GF-D8 (cell line): ENCODE measurements at regions not wholly inside any gene's neighbourhood (a gene's known extent, or its start where the extent isn't known, plus 50 kb on each side); places are given as distances from the start of the nearest gene placed in this dataset.

ENCODE experiments used
- DNase-seq: peaks from one replicate; lab custom pipeline; 2025; lab: John Stamatoyannopoulos, UW

DNA sequence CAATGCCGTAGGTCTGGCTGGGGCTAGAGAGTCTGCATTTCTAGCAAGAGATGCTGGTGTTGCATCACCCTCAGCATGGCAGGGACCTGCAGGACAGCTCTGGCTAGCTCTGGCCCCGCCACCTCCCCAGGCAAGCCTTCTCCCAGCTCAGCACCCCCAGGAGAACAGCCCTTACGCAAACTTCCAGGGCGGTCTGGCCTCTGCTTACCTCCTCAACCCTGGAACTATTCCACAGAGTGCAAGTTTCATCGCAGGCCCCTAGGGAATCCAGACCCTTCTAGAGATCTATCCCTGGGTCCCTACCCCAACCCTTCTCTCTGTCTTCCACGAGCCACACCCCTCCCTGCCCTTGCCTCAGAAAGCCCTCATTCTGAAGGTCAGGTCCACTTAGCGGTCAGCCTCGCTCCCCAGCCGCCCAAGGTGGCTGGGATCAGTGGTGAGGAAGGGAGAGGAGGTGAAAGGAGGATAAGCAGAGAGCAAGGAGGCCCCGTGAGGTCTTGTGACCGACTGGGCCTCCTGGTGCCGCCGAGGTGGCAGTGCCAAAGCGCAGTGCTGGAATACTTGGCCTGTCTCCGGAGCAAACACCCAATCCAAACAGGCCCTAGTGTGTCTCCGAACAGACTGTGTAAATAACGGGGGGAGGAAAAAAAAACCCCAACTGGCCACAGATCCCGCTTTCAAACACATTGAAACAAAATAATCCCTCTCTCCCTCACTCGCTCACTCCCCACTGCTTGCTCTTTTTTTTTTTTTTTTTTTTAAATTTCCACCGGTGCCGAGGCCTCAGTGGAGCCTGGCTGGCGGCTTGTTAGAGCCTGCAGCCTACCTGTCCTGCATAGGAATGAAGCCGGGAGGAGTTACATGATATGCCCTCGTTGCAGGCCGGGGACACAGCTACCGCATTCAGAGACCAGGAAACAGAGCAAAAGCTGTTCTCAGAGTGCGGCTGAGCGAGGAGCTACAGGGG, 380.9 kb downstream of the SOX9 start:
- DNase-seq, result no peak

- no peak for DNase-seq
Measured at GRCh38 chr17:72502371-72503341, 381.8 kb downstream of the SOX9 start.

GRCh38 chr17:72503556-72503955, 382.7 kb downstream of the SOX9 start:
- DNase-seq, result no peak

- no peak for DNase-seq
Measured at GRCh38 chr17:72504783-72505182, 384.0 kb downstream of the SOX9 start.

- no peak for DNase-seq
Measured at GRCh38 chr17:72506773-72507172, 386.0 kb downstream of the SOX9 start.

GRCh38 chr17:72507370-72507769, 386.6 kb downstream of the SOX9 start:
- DNase-seq, result no peak

DNA sequence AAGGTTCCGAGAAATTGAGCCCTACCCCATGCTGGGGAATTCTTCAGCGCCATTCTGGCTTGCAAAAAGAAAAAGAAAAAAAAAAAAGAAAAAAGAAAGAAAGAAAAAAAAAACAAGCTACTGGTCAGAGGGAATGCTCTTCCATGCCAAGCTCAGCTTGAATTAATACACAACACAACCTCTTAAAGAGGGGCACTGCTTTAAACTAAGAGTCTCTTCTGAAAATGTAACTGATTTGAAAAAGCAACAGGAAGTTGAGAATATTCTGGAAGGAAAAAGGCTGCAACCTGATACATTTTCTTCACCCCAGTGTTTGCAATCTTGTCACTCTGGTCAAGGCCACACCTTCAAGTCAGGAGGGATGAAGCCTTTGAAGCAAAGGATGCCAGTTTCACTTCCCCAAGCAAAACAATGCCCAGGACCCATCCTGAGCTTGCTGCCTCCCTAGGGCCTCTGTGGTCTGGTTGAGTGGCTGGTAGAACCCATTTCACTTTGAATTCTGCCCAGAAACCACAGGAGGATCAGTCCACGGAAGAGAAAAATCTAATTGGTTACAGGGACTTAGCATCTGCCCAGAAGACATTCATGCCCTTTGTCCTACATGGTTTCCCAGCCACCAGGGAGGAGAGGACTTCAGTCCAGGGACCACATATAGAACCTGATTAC, 389.7 kb downstream of the SOX9 start:
- no peak for DNase-seq

GRCh38 chr17:72511242-72511641, 390.4 kb downstream of the SOX9 start:
- DNase-seq, result no peak

GRCh38 chr17:72511874-72512273, 391.1 kb downstream of the SOX9 start:
- no peak for DNase-seq

DNA sequence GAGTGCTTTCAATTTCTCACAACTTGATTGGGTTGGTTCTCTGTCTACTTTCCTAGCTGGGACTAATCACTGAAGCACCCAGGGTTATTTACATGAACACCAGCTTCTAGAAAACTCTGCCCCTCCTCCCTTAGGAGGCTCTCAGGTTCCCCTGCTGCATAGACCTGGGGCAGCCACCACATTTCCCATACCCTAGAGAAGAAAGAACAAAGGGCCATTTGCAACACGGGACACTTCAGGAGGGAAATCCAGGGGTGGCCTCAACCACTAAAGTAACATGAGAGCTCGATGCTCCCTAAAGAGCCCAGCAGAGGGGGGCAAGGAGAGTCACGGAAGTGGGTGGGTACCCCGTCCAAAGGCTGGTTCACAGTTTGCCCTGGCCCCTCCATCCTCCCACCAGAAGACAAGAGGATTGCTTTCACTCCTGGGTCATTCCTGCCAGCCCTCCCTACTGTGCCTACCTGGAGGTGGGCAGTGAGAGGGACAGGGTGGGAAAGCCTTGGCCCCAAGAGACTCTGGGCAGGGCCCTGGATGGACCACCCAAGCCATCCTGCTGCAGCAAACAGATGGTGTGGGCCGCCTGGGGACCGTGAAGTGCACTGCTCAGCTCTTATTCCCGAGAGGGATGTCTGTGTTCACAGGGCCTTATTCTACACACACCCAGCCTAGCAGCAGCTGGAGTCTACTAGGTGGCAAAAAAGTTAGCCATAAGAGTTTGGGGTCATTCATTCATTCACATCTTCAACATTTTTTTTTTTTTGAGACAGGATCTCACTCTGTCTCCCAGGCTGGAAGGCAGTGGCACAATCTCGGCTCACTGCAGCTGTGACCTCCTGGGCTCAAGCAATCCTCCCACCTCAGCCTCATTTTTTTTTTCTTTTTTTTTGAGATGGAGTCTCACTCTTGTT, 392.1 kb downstream of the SOX9 start:
- no peak for DNase-seq

DNA sequence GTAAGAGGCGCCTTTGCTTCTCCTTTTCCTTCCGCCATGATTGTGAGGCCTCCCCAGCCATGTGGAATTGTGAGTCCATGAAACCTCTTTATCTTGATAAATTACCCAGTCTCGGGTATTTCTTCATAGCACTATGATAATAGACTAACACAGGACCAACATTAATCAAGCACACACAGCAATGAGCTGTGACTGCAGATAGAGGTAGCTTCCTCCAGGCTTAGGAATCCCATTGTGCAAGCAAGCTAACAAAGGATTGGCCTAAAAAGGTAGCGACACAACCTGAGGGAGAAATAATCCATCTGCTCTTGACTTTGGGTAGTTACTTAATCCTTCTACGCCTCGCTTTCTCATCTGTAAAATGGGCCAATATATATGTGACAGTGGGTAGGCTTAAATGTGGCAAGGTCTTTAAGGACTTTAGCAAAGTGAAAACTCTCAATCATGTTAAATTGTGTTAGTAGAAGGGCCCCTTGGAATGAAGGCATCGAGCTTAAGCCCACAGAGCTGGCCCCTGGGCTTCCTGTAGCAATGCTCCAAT, 393.6 kb downstream of the SOX9 start:
- no peak for DNase-seq

DNA sequence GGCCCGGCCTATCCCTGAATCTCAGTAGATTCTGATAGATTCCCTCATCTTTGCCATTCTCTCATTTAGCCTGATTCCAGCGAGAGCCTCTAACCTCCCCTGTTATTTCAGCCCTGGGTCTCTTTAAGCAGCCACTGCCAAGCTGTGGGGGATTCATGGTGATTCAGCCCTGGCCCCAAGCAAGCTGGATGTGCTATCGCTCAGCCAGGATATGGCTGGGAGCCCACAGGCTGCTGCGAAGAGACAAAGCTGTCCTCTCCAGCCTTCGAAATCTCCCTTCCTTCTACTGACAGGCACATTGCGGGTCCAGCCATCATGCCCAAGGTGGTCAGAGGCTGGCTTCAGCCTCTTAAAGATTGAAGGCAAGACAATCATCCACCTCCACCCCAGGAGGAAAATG, 394.1 kb downstream of the SOX9 start:
- DNase-seq, result no peak

DNA sequence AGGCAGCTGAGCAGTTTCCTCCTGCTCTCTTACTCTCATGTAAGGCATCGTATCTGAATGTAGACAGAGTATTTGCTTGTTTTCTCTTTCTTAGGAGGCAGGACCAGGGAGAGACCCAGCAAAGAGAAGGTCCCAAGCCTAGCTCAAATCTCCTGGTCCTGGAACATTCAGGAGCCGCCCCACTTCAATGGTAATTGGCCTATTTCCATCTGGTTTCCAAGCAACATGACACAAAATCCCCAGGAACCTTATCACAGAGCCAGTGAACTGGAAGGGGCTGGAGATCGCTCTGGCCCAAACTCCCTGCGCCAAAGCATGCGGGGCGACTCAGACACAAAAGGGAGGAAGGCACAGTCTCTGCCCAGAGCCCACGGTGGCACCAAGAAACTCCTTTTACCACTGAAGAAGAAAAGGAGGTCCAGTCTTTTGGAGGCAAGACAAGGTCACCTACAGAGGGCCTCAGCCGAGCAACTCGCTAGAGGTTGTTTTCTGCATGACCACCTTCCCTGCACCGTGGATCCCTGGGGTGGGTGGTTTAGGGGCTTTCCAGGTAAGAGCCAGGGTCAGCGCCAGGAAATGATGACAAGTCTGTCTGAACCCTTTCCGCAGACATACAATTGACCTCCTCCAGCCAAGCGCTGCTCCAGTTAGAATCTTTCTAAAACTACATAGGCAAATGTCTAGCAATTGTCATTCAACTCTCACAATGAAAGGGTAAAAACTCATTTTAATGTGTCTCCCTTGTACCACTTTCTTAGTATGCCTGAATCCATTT, 394.7 kb downstream of the SOX9 start:
- no peak for DNase-seq

DNA sequence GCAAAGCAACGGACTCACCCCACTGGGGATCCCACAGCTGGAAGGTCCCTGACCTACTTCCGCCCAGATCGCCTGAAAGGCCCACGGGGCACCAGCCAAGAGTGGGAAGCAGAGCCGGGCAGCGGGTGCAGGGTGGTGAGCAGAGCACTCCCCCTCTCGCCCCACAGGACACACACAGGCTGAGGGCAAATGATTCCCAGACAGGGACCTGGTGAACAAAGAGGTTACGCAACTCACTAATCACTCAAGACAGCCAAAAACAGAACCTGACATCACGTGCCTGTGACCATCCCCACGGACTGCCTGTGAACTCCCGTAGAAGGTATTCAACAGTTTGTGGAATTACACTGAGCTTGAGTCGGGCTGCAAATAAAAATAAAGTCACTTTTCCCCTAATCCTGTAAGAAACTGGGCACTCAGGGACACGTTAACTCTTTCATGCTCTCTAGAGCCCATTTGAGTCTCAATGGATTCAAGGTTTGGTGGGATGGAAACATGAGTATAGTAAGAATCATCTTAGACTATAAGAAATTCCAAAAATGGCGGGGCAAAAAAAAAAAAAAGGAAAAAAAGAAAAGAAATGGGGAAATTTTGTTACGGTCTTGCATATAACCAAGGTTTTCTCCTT, 396.1 kb downstream of the SOX9 start:
- DNase-seq, result no peak

GRCh38 chr17:72517413-72518158, 396.8 kb downstream of the SOX9 start:
- DNase-seq, result no peak

DNA sequence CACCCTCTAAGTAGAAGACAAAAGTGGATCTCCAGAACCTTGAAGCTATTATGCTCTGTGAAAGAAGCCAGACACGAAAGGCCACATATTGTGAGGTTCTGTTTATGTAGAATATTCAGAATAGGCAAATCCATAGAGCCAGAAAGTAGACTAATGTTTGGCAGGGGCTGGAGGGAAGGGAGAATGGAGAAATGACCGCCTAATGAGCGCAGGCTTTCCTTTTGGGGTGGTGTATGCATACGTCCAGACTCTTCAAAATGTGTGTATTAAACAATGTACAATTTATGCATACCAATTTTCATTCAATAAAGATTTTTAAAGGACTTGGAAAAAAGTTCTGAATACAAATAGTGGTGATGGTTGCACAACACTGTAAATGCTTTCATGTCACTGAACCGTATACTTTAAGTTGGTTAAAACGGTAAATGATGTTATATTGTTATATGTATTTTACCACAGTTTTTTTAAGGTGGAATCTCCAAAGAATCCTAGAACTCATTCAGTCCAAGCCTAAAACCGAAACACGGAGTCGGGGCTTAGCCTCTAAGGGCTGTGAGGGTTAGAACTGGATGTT, 397.4 kb downstream of the SOX9 start:
- no peak for DNase-seq

DNA sequence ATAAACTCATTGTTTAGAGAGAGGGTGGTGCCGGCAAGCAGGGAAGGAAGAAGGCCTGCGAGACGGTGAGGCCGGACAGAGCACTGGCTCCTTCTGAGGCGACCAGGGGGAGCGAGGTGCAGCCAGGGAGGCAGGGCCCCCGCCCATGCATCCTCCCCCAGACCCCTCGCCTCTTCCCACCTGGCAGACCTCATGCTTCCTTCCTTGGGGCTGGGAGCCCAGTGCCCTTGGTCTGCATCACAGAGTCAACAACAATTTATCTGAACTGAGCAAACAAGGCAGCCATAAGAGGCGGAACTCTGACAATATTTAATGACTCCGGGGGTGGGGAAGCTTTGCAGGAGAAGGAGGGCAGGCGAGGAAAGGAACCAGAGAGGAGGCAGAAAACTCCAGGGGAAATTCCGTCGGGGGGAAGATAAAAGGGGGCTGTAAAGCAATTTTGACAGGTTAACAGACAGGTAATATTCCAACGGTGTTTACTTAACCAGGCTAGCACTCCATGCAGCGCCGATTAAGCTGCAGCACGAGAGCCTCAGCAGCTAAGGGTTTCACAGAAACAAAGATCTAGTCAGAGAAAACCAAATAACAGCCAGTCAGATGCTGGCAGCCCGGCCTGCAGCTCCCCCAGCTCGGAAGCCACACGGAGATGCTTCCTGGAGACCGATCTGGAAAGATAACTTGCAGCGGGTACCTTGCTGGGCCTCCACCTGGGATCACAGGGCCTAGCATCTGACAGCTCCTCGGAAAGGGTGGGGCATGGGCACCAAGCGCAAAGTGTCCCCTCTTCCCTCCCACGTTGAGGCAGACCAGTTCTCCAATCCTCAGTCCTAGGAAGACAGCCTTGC, 398.2 kb downstream of the SOX9 start:
- DNase-seq, result no peak

GRCh38 chr17:72519598-72519936, 398.7 kb downstream of the SOX9 start:
- no peak for DNase-seq
